H1 (cell line): ENCODE measurements at regions not wholly inside any gene's neighbourhood (a gene's known extent, or its start where the extent isn't known, plus 50 kb on each side); places are given as distances from the start of the nearest gene placed in this dataset.
A peak's percentile ranks its signal among the peaks of the same experiment; 100 is the strongest.

ENCODE experiments used
- CTCF ChIA-PET: fragments of 300-600 bp; sonication (Branson Sonifier 250); formaldehyde crosslinking; loops from one replicate; lab custom pipeline; 2021; ENCODE audit not compliant: partially characterized antibody; lab: Charles Lee
- POLR2A ChIA-PET: fragments of 300-600 bp; sonication (Branson Sonifier 250); formaldehyde crosslinking; loops from one replicate; lab custom pipeline; 2021; ENCODE audit warnings: inconsistent platforms; ENCODE audit not compliant: partially characterized antibody; lab: Charles Lee
- DNase-seq, 2 experiments: peaks; one replicate each; pipeline versions ENCODE4 v3.0.0 to v3.0.0-alpha.2; 2010 to 2022; ENCODE audit warnings: low spot score in 2 of 2, low read depth in 1 of 2, mixed read lengths in 1 of 2
- FAIRE-seq: peaks from 2 replicates; lab custom pipeline; 2011; peaks lifted over from hg19 to GRCh38; lab: Jason Lieb, UNC
- H2AFZ ChIP-seq: 2 replicates; pipeline ENCODE4 v1.8.1; 2012; ENCODE audit warnings: low read length, inconsistent platforms
- H2AK5ac ChIP-seq: 2 replicates; pipeline ENCODE4 v1.6.1; 2013; ENCODE audit warnings: low read depth, low read length
- H2BK120ac ChIP-seq: replicated peaks from 2 replicates; pipeline ENCODE3; 2013; ENCODE audit warnings: low read depth, low read length, inconsistent platforms
- H2BK12ac ChIP-seq: 2 replicates; pipeline ENCODE4 v1.6.1; 2013; ENCODE audit warnings: low read depth, low read length
- H2BK15ac ChIP-seq: 2 replicates; pipeline ENCODE4 v1.6.1; 2013; ENCODE audit warnings: low read length
- H2BK20ac ChIP-seq: 2 replicates; pipeline ENCODE4 v1.6.1; 2013; ENCODE audit warnings: low read length
- H2BK5ac ChIP-seq: 2 replicates; pipeline ENCODE4 v1.6.1; 2013; ENCODE audit warnings: low read depth, low read length
- H3K14ac ChIP-seq: 2 replicates; pipeline ENCODE4 v1.6.1; 2013; ENCODE audit warnings: inconsistent platforms; ENCODE audit not compliant: insufficient read length
- H3K18ac ChIP-seq: 2 replicates; pipeline ENCODE4 v1.6.1; 2013; ENCODE audit warnings: low read length; ENCODE audit errors: extremely low read depth
- H3K23ac ChIP-seq: 2 replicates; pipeline ENCODE4 v1.6.1; 2013; ENCODE audit warnings: inconsistent platforms; ENCODE audit not compliant: insufficient read length
- H3K23me2 ChIP-seq: 2 replicates; pipeline ENCODE4 v1.6.1; 2013; ENCODE audit warnings: low read depth, low read length
- H3K27ac ChIP-seq: 2 replicates; pipeline ENCODE4 v1.6.1; 2011; ENCODE audit warnings: low read depth, low read length, inconsistent platforms
- H3K27me3 ChIP-seq, 4 experiments: replicated peaks in 1 of 4; 1 replicate in 1 of 4; 2 replicates in 3 of 4; pipeline versions ENCODE4 v1.6.1 to v1.8.1; 2011 to 2013; ENCODE audit warnings: low read length in 3 of 4, mild to moderate bottlenecking in 3 of 4, inconsistent platforms in 2 of 4, mixed read lengths in 2 of 4, moderate library complexity in 1 of 4; ENCODE audit not compliant: control insufficient read depth in 3 of 4, insufficient read depth in 3 of 4; ENCODE audit errors: extremely low read depth in 1 of 4
- H3K36me3 ChIP-seq, 4 experiments: 2 replicates each; pipeline versions ENCODE4 v1.6.1 to v1.8.1; 2011 to 2013; ENCODE audit warnings: mild to moderate bottlenecking in 4 of 4, low read length in 3 of 4, moderate library complexity in 2 of 4, control low read depth in 1 of 4, inconsistent platforms in 1 of 4; ENCODE audit not compliant: insufficient read depth in 4 of 4, control insufficient read depth in 2 of 4
- H3K4ac ChIP-seq: replicated peaks from 2 replicates; pipeline ENCODE3; 2013; ENCODE audit warnings: low read length, low read depth, mixed read lengths, inconsistent platforms; ENCODE audit not compliant: insufficient read length
- H3K4me1 ChIP-seq, 4 experiments: replicated peaks in 1 of 4; 1 replicate in 1 of 4; 2 replicates in 3 of 4; pipeline versions ENCODE4 v1.6.1 to v1.8.1; 2011 to 2013; ENCODE audit warnings: low read length in 3 of 4, inconsistent platforms in 2 of 4, mixed read lengths in 1 of 4; ENCODE audit not compliant: insufficient read depth in 4 of 4, control insufficient read depth in 3 of 4
- H3K4me2 ChIP-seq, 2 experiments: 2 replicates each; pipeline versions ENCODE4 v1.6.1 to v1.8.1; 2011 to 2013; ENCODE audit warnings: low read depth in 2 of 2, low read length in 2 of 2, control low read depth in 1 of 2, inconsistent platforms in 1 of 2, mild to moderate bottlenecking in 1 of 2; ENCODE audit not compliant: insufficient read depth in 1 of 2
- H3K4me3 ChIP-seq, 4 experiments: fragments of 200-600, 300-600 bp in 1 of 4; sonication (generic), shearing (Covaris generic), sonication (Bioruptor Twin) in 1 of 4; 2 replicates each; pipeline versions ENCODE4 v1.5.1 to v1.8.1; 2011 to 2016; ENCODE audit warnings: low read length in 4 of 4, low read depth in 3 of 4, control low read depth in 2 of 4, inconsistent platforms in 2 of 4, mild to moderate bottlenecking in 2 of 4, mixed read lengths in 1 of 4, moderate library complexity in 1 of 4; ENCODE audit not compliant: insufficient read depth in 2 of 4; ENCODE audit errors: extremely low read depth in 1 of 4
- H3K56ac ChIP-seq: replicated peaks from 2 replicates; pipeline ENCODE3; 2013; ENCODE audit warnings: low read depth, mild to moderate bottlenecking, mixed read lengths, low read length, inconsistent platforms; ENCODE audit not compliant: insufficient read length
- H3K79me1 ChIP-seq: 2 replicates; pipeline ENCODE4 v1.6.1; 2013; ENCODE audit warnings: low read depth, low read length, control low read depth
- H3K79me2 ChIP-seq, 2 experiments: 2 replicates each; pipeline versions ENCODE4 v1.6.1 to v1.8.1; 2012 to 2013; ENCODE audit warnings: low read length in 2 of 2, mild to moderate bottlenecking in 2 of 2, inconsistent platforms in 1 of 2; ENCODE audit not compliant: insufficient read depth in 2 of 2, control insufficient read depth in 1 of 2
- H3K9ac ChIP-seq, 4 experiments: replicated peaks in 1 of 4; 1 replicate in 1 of 4; 2 replicates in 3 of 4; pipeline versions ENCODE4 v1.6.1 to v1.8.1; 2011 to 2013; ENCODE audit warnings: low read depth in 3 of 4, low read length in 3 of 4, control low read depth in 2 of 4, mild to moderate bottlenecking in 2 of 4, moderate library complexity in 2 of 4, inconsistent platforms in 1 of 4; ENCODE audit errors: extremely low read depth in 1 of 4
- H3K9me3 ChIP-seq, 2 experiments: 2 replicates each; pipeline versions ENCODE4 v1.6.1 to v1.8.1; 2012 to 2013; ENCODE audit warnings: mild to moderate bottlenecking in 2 of 2, moderate library complexity in 2 of 2, control low read depth in 1 of 2, inconsistent platforms in 1 of 2, low read depth in 1 of 2, low read length in 1 of 2, mixed read lengths in 1 of 2; ENCODE audit not compliant: insufficient read depth in 2 of 2
- H4K20me1 ChIP-seq, 2 experiments: replicated peaks in 1 of 2; 2 replicates each; pipeline versions ENCODE3 to v1.8.1; 2011 to 2013; ENCODE audit warnings: inconsistent platforms in 2 of 2, low read length in 2 of 2, mild to moderate bottlenecking in 1 of 2; ENCODE audit not compliant: insufficient read depth in 2 of 2, control insufficient read depth in 1 of 2
- H4K5ac ChIP-seq: 2 replicates; pipeline ENCODE4 v1.6.1; 2013; ENCODE audit warnings: low read length, low read depth, mixed read lengths, inconsistent platforms; ENCODE audit not compliant: insufficient read length
- H4K8ac ChIP-seq: 2 replicates; pipeline ENCODE4 v1.8.0; 2013; ENCODE audit warnings: mild to moderate bottlenecking, moderate library complexity, low read length, inconsistent platforms; ENCODE audit not compliant: insufficient read depth; ENCODE audit errors: extremely low read depth
- H4K91ac ChIP-seq: replicated peaks from 2 replicates; pipeline ENCODE3; 2013; ENCODE audit warnings: low read length, mixed read lengths, inconsistent platforms; ENCODE audit not compliant: insufficient read length
- CBX8 ChIP-seq: fragments of 300-800, 300-1000 bp; sonication (generic); IDR thresholded peaks from 2 replicates; pipeline ENCODE4 v1.7.1; 2016; ENCODE audit warnings: low read depth, low read length, borderline replicate concordance
- CHD2 ChIP-seq: IDR thresholded peaks from 2 replicates; pipeline ENCODE4 v1.6.1; 2012; ENCODE audit warnings: low read length, improper control_type of control experiment
- CTCF ChIP-seq, 3 experiments: IDR thresholded peaks; 1 replicate in 2 of 3; 2 replicates in 1 of 3; pipeline versions ENCODE4 v1.5.1 to v1.6.1; 2011; ENCODE audit warnings: low read length in 3 of 3, mild to moderate bottlenecking in 3 of 3, inconsistent platforms in 2 of 3, low read depth in 1 of 3, moderate library complexity in 1 of 3; ENCODE audit not compliant: insufficient read depth in 1 of 3; ENCODE audit errors: control extremely low read depth in 1 of 3
- HDAC6 ChIP-seq: IDR thresholded peaks from one replicate; pipeline ENCODE4 v1.7.1; 2012; ENCODE audit warnings: low read depth, mild to moderate bottlenecking, inconsistent platforms, low read length, moderate library complexity
- NANOG ChIP-seq: IDR thresholded peaks from 2 replicates; pipeline ENCODE4 v1.6.1; 2011; ENCODE audit warnings: low read length, low read depth, mild to moderate bottlenecking, inconsistent platforms; ENCODE audit not compliant: insufficient read depth, poor library complexity, severe bottlenecking
- NRF1 ChIP-seq: IDR thresholded peaks from 2 replicates; pipeline ENCODE4 v1.6.1; 2011; ENCODE audit warnings: mild to moderate bottlenecking, low read depth, low read length, improper control_type of control experiment
- POLR2AphosphoS5 ChIP-seq: IDR thresholded peaks from 2 replicates; pipeline ENCODE4 v1.6.1; 2011; ENCODE audit warnings: low read depth, low read length
- RAD21 ChIP-seq, 2 experiments: IDR thresholded peaks in 1 of 2; conservative IDR thresholded peaks in 1 of 2; 2 replicates each; pipeline ENCODE4 v1.6.1; 2011; ENCODE audit warnings: low read depth in 2 of 2, low read length in 2 of 2, improper control_type of control experiment in 1 of 2, inconsistent platforms in 1 of 2, mild to moderate bottlenecking in 1 of 2, moderate library complexity in 1 of 2
- SIX5 ChIP-seq: IDR thresholded peaks from 2 replicates; pipeline ENCODE4 v1.6.1; 2011; ENCODE audit warnings: mild to moderate bottlenecking, low read depth, low read length
- SUZ12 ChIP-seq: fragments of 200-600 bp; sonication (generic); IDR thresholded peaks from 2 replicates; pipeline ENCODE4 v1.6.1; 2012; ENCODE audit warnings: mild to moderate bottlenecking, inconsistent platforms, low read length, moderate library complexity, mixed read lengths
- WGBS, 2 experiments: shearing (Covaris generic) in 1 of 2; methylation state at CpG; one replicate each; pipeline versions ENCODE4 v1.1.6 to v1.1.7; 2013 to 2015; ENCODE audit warnings: low lambda C conversion rate in 2 of 2, mixed read lengths in 2 of 2, inconsistent platforms in 1 of 2, low coverage in 1 of 2, missing lambda C conversion rate in 1 of 2; ENCODE audit not compliant: insufficient replicate concordance in 2 of 2, insufficient coverage in 1 of 2, insufficient read length in 1 of 2; ENCODE audit errors: extremely low coverage in 1 of 2, missing lambda C conversion rate in 1 of 2; 5-methylcytosine and 5-hydroxymethylcytosine counted together

GRCh38 chr3:141681390-141681780 is 56.7 kb upstream of the RNF7 start:
- no peak overlapping the region for H3K9ac ChIP-seq
- no peak overlapping the region for H3K56ac ChIP-seq
- no peak overlapping the region for H3K14ac ChIP-seq
- H3K4ac ChIP-seq: no peak overlapping the region
- H2BK5ac ChIP-seq: peak overlapping the region; percentile 30; the same call in 1 of the 2 replicates
- 78% methylated on average over 4 of the region's 4 CpGs; no CpG with 5 or more reads in 1 of the 2 experiments for WGBS, 2 experiments
- no peak overlapping the region for H2BK15ac ChIP-seq
- H3K4me2 ChIP-seq: no peak overlapping the region
- DNase-seq (no peak), FAIRE-seq (no peak)
- H2BK12ac ChIP-seq: no peak overlapping the region
- ChIA-PET CTCF (no interaction called here), POLR2A (interaction anchor here (1.6 kb wide), 1 partner anchor 8 kb away, joined by 5 read pairs; no protein-coding TSS in a partner anchor)
- no peak overlapping the region for H2BK120ac ChIP-seq
- no peak overlapping the region for H2AK5ac ChIP-seq
- no peaks in the 10 kb centered on the region for H3K79me2 ChIP-seq
- H4K20me1 ChIP-seq: no peaks in the 10 kb centered on the region
- no peaks in the 10 kb centered on the region for H3K9me3 ChIP-seq
- no peaks in the 10 kb centered on the region for H3K27me3 ChIP-seq
- no peak overlapping the region for H3K4me3 ChIP-seq
- H3K18ac ChIP-seq: no peak overlapping the region
- H2AFZ ChIP-seq: no peak overlapping the region
- H4K8ac ChIP-seq: no peak overlapping the region
- H3K4me1 ChIP-seq: peaks cover 0 to 6% (median 4%) of the 10 kb centered on the region in 4 experiments; a peak in 2 of 7 replicates
- H4K91ac ChIP-seq: no peak overlapping the region
- no peaks in the 10 kb centered on the region for H3K23me2 ChIP-seq
- no peak overlapping the region for H2BK20ac ChIP-seq
- H3K27ac ChIP-seq: no peak overlapping the region
- no peaks in the 10 kb centered on the region for H3K36me3 ChIP-seq
- no peak overlapping the region for H4K5ac ChIP-seq
- no peaks in the 10 kb centered on the region for H3K79me1 ChIP-seq
- no peak overlapping the region for H3K23ac ChIP-seq
- TF ChIP-seq HDAC6: no peak
- no peak for TF ChIP-seq SUZ12
- no peak for TF ChIP-seq RAD21 (IDR thresholded peaks at IDR 0.05 in 1 of 2, conservative IDR thresholded peaks at IDR 0.05 in 1 of 2; ENCODE audit: low read depth in 2 of 2, low read length in 2 of 2)
- TF ChIP-seq CHD2: no peak
- no peak for TF ChIP-seq CBX8
- TF ChIP-seq NRF1: no peak
- no peak for TF ChIP-seq POLR2AphosphoS5
- no peak for TF ChIP-seq NANOG
- TF ChIP-seq SIX5: no peak
- TF ChIP-seq CTCF (IDR thresholded peaks at IDR 0.05; ENCODE audit: control extremely low read depth in 1 of 3, insufficient read depth in 1 of 3, low read depth in 1 of 3, low read length in 3 of 3): no peak
